WTC11 (cell line): ENCODE measurements at regions not wholly inside any gene's neighbourhood (a gene's known extent, or its start where the extent isn't known, plus 50 kb on each side); places are given as distances from the start of the nearest gene placed in this dataset.

Source experiments
- AFF4 ChIP-seq: sonication (generic); formaldehyde crosslinking; IDR thresholded peaks from 2 replicates; pipeline ENCODE4 v1.8.1; 2023; ENCODE audit warnings: mild to moderate bottlenecking, missing genetic modification reagents, borderline replicate concordance
- TCF7 ChIP-seq: sonication (generic); formaldehyde crosslinking; IDR thresholded peaks from 2 replicates; pipeline ENCODE4 v1.8.0; 2022; ENCODE audit warnings: mild to moderate bottlenecking, low read depth, missing genetic modification reagents, moderate library complexity
- ZNF512 ChIP-seq: sonication (generic); formaldehyde crosslinking; IDR thresholded peaks from 2 replicates; pipeline ENCODE4 v1.8.1; 2022; ENCODE audit warnings: missing genetic modification reagents, borderline replicate concordance

- no peak for TF ChIP-seq ZNF512
- TF ChIP-seq TCF7, result no peak
- TF ChIP-seq AFF4 (CRISPR knock-in tag), result no peak
These were observed 105.9 kb upstream of the AGBL1 start for GRCh38 chr15:85973584-85974347.
